Upper lobe of right lung (tissue), 1 donor: ENCODE measurements at regions not wholly inside any gene's neighbourhood (a gene's known extent, or its start where the extent isn't known, plus 50 kb on each side); places are given as distances from the start of the nearest gene placed in this dataset.

ENCODE experiments used
- ATAC-seq: fragments of 200-7000 bp; cut with Tn5 transposase; one replicate; pipeline ENCODE4 v1.9.1; 2020; ENCODE audit warnings: mild to moderate bottlenecking, moderate library complexity
- DNase-seq: peaks from one replicate; pipeline ENCODE4 v3.0.0-alpha.2; 2020
- H3K27ac ChIP-seq: fragments of 200-600 bp; one replicate; pipeline ENCODE4 v1.8.0; 2022
- H3K27me3 ChIP-seq: fragments of 200-600 bp; one replicate; pipeline ENCODE4 v1.8.0; 2022; ENCODE audit warnings: mild to moderate bottlenecking
- H3K36me3 ChIP-seq: fragments of 200-600 bp; one replicate; pipeline ENCODE4 v1.8.0; 2022
- H3K4me1 ChIP-seq: fragments of 200-600 bp; one replicate; pipeline ENCODE4 v1.8.0; 2022
- H3K4me3 ChIP-seq: fragments of 200-600 bp; one replicate; pipeline ENCODE4 v1.8.0; 2022; ENCODE audit warnings: mild to moderate bottlenecking
- H3K9me3 ChIP-seq: fragments of 200-600 bp; one replicate; pipeline ENCODE4 v1.8.0; 2022
- CTCF ChIP-seq: fragments of 200-600 bp; IDR thresholded peaks from one replicate; pipeline ENCODE4 v1.8.0; 2022; ENCODE audit warnings: antibody characterized with exemption
- intact Hi-C: fragments of 100-400 bp; cut with DNase I; formaldehyde crosslinking; loops from one replicate; pipeline ENCODE4 v1.11.0; 2022
- donor health status: DM: no; HTN: yes; CAD: no; lungs with severe emphysema.

DNA sequence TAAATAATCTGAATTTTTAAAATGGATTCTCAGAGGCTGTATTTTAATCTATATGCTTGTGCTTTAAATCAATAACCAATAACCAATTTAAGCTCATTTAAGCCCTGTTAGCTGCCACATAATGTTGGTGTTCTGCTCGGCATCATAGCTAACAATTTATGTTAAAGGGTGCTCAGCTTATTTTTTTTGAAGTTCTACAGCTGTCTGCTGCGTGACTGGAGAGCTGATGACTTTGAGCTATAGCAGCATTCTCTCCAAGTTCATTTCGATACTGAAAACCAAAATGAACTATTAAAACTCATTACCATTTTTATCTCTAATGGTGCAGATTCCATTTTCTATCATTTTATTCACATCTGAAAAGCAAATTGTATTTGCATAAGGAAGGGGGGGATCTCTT, 357.8 kb downstream of the AJAP1 start:
- Histone ChIP-seq H3K27me3 (no peaks in the 10 kb centered on the region), H3K27ac (no peak overlapping the region), H3K36me3 (no peaks in the 10 kb centered on the region), H3K4me3 (no peak overlapping the region), H3K4me1 (no peaks in the 10 kb centered on the region), H3K9me3 (no peaks in the 10 kb centered on the region)
- no peak for DNase-seq
- intact Hi-C loops: no loop called here
- no peak for TF ChIP-seq CTCF
- ATAC-seq: no peak

DNA sequence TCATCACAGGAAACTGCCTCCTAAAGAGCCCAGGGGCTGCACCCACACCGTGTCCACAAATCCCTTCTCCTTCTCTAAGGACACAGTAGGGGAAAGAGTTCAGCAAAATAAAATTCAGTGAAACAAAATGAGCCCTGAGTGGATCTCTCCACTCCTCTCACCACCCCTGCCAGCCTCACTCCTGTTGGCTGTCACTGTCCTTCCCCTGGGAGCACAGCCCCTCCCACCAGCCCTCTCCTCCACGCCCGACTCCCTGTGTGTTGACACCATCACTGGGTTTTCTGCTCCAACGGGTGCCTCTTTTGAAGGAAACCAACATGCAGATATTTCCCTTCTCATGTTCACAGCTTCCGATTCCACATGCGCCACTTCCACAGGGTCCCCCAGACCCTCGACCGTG, 356.2 kb downstream of the AJAP1 start:
- no peak overlapping the region for H3K4me3 ChIP-seq
- no peak for DNase-seq
- intact Hi-C loops: no loop called here
- no peaks in the 10 kb centered on the region for H3K36me3 ChIP-seq
- no peak for ATAC-seq
- H3K27ac ChIP-seq: no peak overlapping the region
- no peak for TF ChIP-seq CTCF
- H3K27me3 ChIP-seq: no peaks in the 10 kb centered on the region
- no peaks in the 10 kb centered on the region for H3K9me3 ChIP-seq
- no peaks in the 10 kb centered on the region for H3K4me1 ChIP-seq

DNA sequence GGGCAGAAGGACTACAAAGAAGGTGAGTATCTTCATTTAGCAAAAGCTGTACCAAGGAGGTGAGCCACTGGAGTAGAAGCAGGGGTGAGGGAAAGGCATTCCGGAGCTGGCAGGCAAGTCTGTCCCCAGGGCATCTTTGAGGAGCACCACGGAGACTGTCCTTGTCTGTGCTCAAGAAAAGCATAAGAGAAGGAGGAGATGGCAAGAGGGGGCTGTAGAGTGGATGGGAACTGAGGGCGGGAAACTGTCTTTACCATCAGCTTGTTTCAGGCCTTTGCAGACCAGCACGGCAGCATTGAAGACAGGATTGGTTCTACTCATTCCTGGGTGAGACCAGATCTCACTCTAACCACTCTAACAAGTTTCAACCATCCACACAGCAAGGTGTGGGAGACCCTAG, 355.8 kb downstream of the AJAP1 start:
- no peaks in the 10 kb centered on the region for H3K36me3 ChIP-seq
- H3K4me1 ChIP-seq: no peaks in the 10 kb centered on the region
- no peak overlapping the region for H3K27ac ChIP-seq
- intact Hi-C loops: no loop called here
- TF ChIP-seq CTCF: no peak
- DNase-seq (no peak), ATAC-seq (no peak)
- no peak overlapping the region for H3K4me3 ChIP-seq
- H3K27me3 ChIP-seq: no peaks in the 10 kb centered on the region
- no peaks in the 10 kb centered on the region for H3K9me3 ChIP-seq

- intact Hi-C loops: no loop called here
- no peak for DNase-seq
Measured at GRCh38 chr1:5009376-5010065, 355.1 kb downstream of the AJAP1 start.

GRCh38 chr1:5005171-5005570, 350.8 kb downstream of the AJAP1 start:
- Histone ChIP-seq H3K4me3 (no peak overlapping the region), H3K9me3 (no peaks in the 10 kb centered on the region), H3K27me3 (no peaks in the 10 kb centered on the region), H3K36me3 (no peaks in the 10 kb centered on the region), H3K27ac (no peak overlapping the region), H3K4me1 (no peaks in the 10 kb centered on the region)
- no peak for TF ChIP-seq CTCF
- intact Hi-C loops: no loop called here
- no peak for DNase-seq
- no peak for ATAC-seq

More at GRCh38 chr1:5009376-5010065, 355.1 kb downstream of the AJAP1 start:
- no peaks in the 10 kb centered on the region for H3K4me1 ChIP-seq
- no peaks in the 10 kb centered on the region for H3K36me3 ChIP-seq
- no peak for ATAC-seq
- no peak overlapping the region for H3K27ac ChIP-seq
- no peaks in the 10 kb centered on the region for H3K27me3 ChIP-seq
- no peak for TF ChIP-seq CTCF
- no peaks in the 10 kb centered on the region for H3K9me3 ChIP-seq
- H3K4me3 ChIP-seq: no peak overlapping the region

GRCh38 chr1:5002676-5003075, 348.3 kb downstream of the AJAP1 start:
- Histone ChIP-seq H3K27me3 (peaks cover 4% of the 10 kb centered on the region), H3K27ac (no peak overlapping the region), H3K4me3 (no peak overlapping the region), H3K4me1 (no peaks in the 10 kb centered on the region), H3K36me3 (no peaks in the 10 kb centered on the region), H3K9me3 (no peaks in the 10 kb centered on the region)
- no peak for DNase-seq
- intact Hi-C loops: no loop called here
- ATAC-seq: no peak
- TF ChIP-seq CTCF: no peak
